ENCODE measurements at regions not wholly inside any gene's neighbourhood (a gene's known extent, or its start where the extent isn't known, plus 50 kb on each side); places are given as distances from the start of the nearest gene placed in this dataset.
A peak's percentile ranks its signal among the peaks of the same experiment; 100 is the strongest.
"Not testable (repeated sequence)": the region's sequence is repeated elsewhere in the genome, so short reads cannot be mapped to it uniquely, and the experiment has no call there.

GRCh38 chr10:4271193-4271592 is 486.2 kb upstream of the KLF6 start:
- Histone ChIP-seq H3K36me3 (no peaks in the 10 kb centered on the region), H3K27ac (no peak overlapping the region), H3K9me3 (no peaks in the 10 kb centered on the region), H3K4me3 (no peak overlapping the region), H3K27me3 (no peaks in the 10 kb centered on the region), H3K4me1 (peaks cover 0 to 17% (median 15%) of the 10 kb centered on the region in 4 donors)
- TF ChIP-seq EP300 (IDR thresholded peaks at IDR 0.05; ENCODE audit: low read depth), result no peak
- TF ChIP-seq CTCF (IDR thresholded peaks at IDR 0.05), result no peak
- no peak for TF ChIP-seq POLR2A (IDR thresholded peaks at IDR 0.05)
- TF ChIP-seq POLR2AphosphoS5 (IDR thresholded peaks at IDR 0.05), result no peak
- intact Hi-C loops (cut with DNase I; ENCODE audit: low total_unique reads), result no loop called here
- 57 to 90% methylated on average over 1 to 7 of the region's 7 CpGs for WGBS, 2 donors (ENCODE audit: low coverage in 1 of 2)
- in situ Hi-C loops (cut with MboI; ENCODE audit: low pct_ligation_motif_present in 1 of 4, low pct_unique_long_range_greater_than_20kb in 1 of 4, low sequenced_read_pairs in 3 of 4), result no loop called here
- DNase-seq, result no peak

GRCh38 chr10:4270116-4270515 is 485.1 kb upstream of the KLF6 start:
- Histone ChIP-seq H3K9me3 (no peaks in the 10 kb centered on the region), H3K4me3 (no peak overlapping the region), H3K27me3 (no peaks in the 10 kb centered on the region), H3K36me3 (no peaks in the 10 kb centered on the region), H3K27ac (no peak overlapping the region), H3K4me1 (peaks cover 0 to 17% (median 15%) of the 10 kb centered on the region in 4 donors)
- DNase-seq, result no peak
- in situ Hi-C loops (cut with MboI; ENCODE audit: low pct_ligation_motif_present in 1 of 4, low pct_unique_long_range_greater_than_20kb in 1 of 4, low sequenced_read_pairs in 3 of 4), result no loop called here
- TF ChIP-seq CTCF (IDR thresholded peaks at IDR 0.05) (no peak), EP300 (IDR thresholded peaks at IDR 0.05; ENCODE audit: low read depth) (no peak), POLR2AphosphoS5 (IDR thresholded peaks at IDR 0.05) (no peak)
- WGBS, 2 donors (ENCODE audit: low coverage in 1 of 2), result 42 to 55% methylated on average over 4 of the region's 4 CpGs
- intact Hi-C loops (cut with DNase I; ENCODE audit: low total_unique reads), result no loop called here

- H3K4me3 ChIP-seq; H3K36me3 ChIP-seq; in situ Hi-C loops (cut with MboI; ENCODE audit: low pct_ligation_motif_present in 1 of 4, low pct_unique_long_range_greater_than_20kb in 1 of 4, low sequenced_read_pairs in 3 of 4); H3K27me3 ChIP-seq; intact Hi-C loops (cut with DNase I; ENCODE audit: low total_unique reads); DNase-seq; H3K27ac ChIP-seq; H3K9me3 ChIP-seq: not testable (repeated sequence)
- 80 to 90% methylated on average over 6 of the region's 6 CpGs for WGBS, 2 donors (ENCODE audit: low coverage in 1 of 2)
- peaks cover 4 to 24% (median 20%) of the 10 kb centered on the region in 4 donors for H3K4me1 ChIP-seq
These were observed 483.5 kb upstream of the KLF6 start for GRCh38 chr10:4268490-4268889.

GRCh38 chr10:4267086-4267773 is 482.2 kb upstream of the KLF6 start:
- intact Hi-C loops (cut with DNase I; ENCODE audit: low total_unique reads), result no loop called here

More at GRCh38 chr10:4267086-4267773, 482.2 kb upstream of the KLF6 start:
- TF ChIP-seq POLR2AphosphoS5 (IDR thresholded peaks at IDR 0.05) (no peak), EP300 (IDR thresholded peaks at IDR 0.05; ENCODE audit: low read depth) (no peak), CTCF (IDR thresholded peaks at IDR 0.05) (peak in 2 of 5 experiments; percentile 9 to 19), POLR2A (IDR thresholded peaks at IDR 0.05) (no peak)
- no peaks in the 10 kb centered on the region for H3K36me3 ChIP-seq
- in situ Hi-C loops (cut with MboI; ENCODE audit: low pct_ligation_motif_present in 1 of 4, low pct_unique_long_range_greater_than_20kb in 1 of 4, low sequenced_read_pairs in 3 of 4), result no loop called here
- peak; percentile 34 for DNase-seq
- H3K9me3 ChIP-seq, result no peaks in the 10 kb centered on the region
- peaks cover 5 to 32% (median 24%) of the 10 kb centered on the region in 4 donors for H3K4me1 ChIP-seq
- no peaks in the 10 kb centered on the region for H3K27me3 ChIP-seq
- H3K4me3 ChIP-seq, result no peak overlapping the region
- WGBS, 2 donors (ENCODE audit: low coverage in 1 of 2), result 33 to 57% methylated on average over 5 to 8 of the region's 8 CpGs
- H3K27ac ChIP-seq, result peak overlapping the region in 3 of 4 donors; percentile 32 to 48 (median 36)
